Stimulated activated naive CD8-positive, alpha-beta T cell treated with anti-CD3 and anti-CD28 coated beads, Interleukin-15, amount 100 ng/mL, for 72 hours (primary cell): ENCODE measurements at regions not wholly inside any gene's neighbourhood (a gene's known extent, or its start where the extent isn't known, plus 50 kb on each side); places are given as distances from the start of the nearest gene placed in this dataset.

ENCODE experiments used
- ATAC-seq: fragments of 150-1000 bp; cut with Tn5 transposase; 2 replicates; pipeline ENCODE4 v1.10.0; 2021; ENCODE audit warnings: mild to moderate bottlenecking, moderate library complexity
- DNase-seq, 2 donors: peaks; one replicate each; pipeline ENCODE4 v3.0.0; 2021 to 2022
- H3K27ac Mint-ChIP-seq, 2 donors: one replicate each; pipeline ENCODE4 v1.8.0; 2022; ENCODE audit warnings: mild to moderate bottlenecking in 2 of 2, mixed read lengths in 2 of 2, moderate library complexity in 2 of 2
- H3K27me3 Mint-ChIP-seq: one replicate; pipeline ENCODE4 v1.8.0; 2022; ENCODE audit warnings: mixed read lengths
- H3K4me1 Mint-ChIP-seq: one replicate; pipeline ENCODE4 v1.8.0; 2022; ENCODE audit warnings: mild to moderate bottlenecking, mixed read lengths
- H3K4me3 Mint-ChIP-seq, 2 donors: one replicate each; pipeline ENCODE4 v1.8.0; 2022; ENCODE audit warnings: mild to moderate bottlenecking in 2 of 2, mixed read lengths in 2 of 2, moderate library complexity in 1 of 2
- H3K9me3 Mint-ChIP-seq, 2 donors: one replicate each; pipeline ENCODE4 v1.8.0; 2022; ENCODE audit warnings: mixed read lengths in 2 of 2

- DNase-seq (no peak), ATAC-seq (no peak)
- H3K4me3 Mint-ChIP-seq = no peak overlapping the region
- H3K9me3 Mint-ChIP-seq = no peaks in the 10 kb centered on the region
- H3K27ac Mint-ChIP-seq = no peak overlapping the region
- no peaks in the 10 kb centered on the region for H3K27me3 Mint-ChIP-seq
- no peaks in the 10 kb centered on the region for H3K4me1 Mint-ChIP-seq
Measured at GRCh38 chr13:53214433-53214832, 185.8 kb downstream of the OLFM4 start.

GRCh38 chr13:53215563-53215962 lies 186.9 kb downstream of the OLFM4 start:
- Mint-ChIP-seq H3K9me3 (peaks cover 0 to under 1% of the 10 kb centered on the region in 2 donors), H3K4me1 (no peaks in the 10 kb centered on the region), H3K4me3 (no peak overlapping the region), H3K27me3 (no peaks in the 10 kb centered on the region), H3K27ac (no peak overlapping the region)
- DNase-seq (no peak), ATAC-seq (no peak)

GRCh38 chr13:53216773-53217172 lies 188.2 kb downstream of the OLFM4 start:
- DNase-seq = no peak
- H3K27me3 Mint-ChIP-seq = no peaks in the 10 kb centered on the region
- no peak for ATAC-seq
- H3K4me3 Mint-ChIP-seq = no peak overlapping the region
- H3K9me3 Mint-ChIP-seq = peaks cover 0 to 7% of the 10 kb centered on the region in 2 donors
- H3K4me1 Mint-ChIP-seq = no peaks in the 10 kb centered on the region
- H3K27ac Mint-ChIP-seq = no peak overlapping the region

GRCh38 chr13:53217194-53217593 lies 188.6 kb downstream of the OLFM4 start:
- ATAC-seq (no peak), DNase-seq (no peak)
- no peak overlapping the region for H3K4me3 Mint-ChIP-seq
- H3K9me3 Mint-ChIP-seq = peaks cover 0 to 7% of the 10 kb centered on the region in 2 donors
- no peaks in the 10 kb centered on the region for H3K4me1 Mint-ChIP-seq
- no peaks in the 10 kb centered on the region for H3K27me3 Mint-ChIP-seq
- H3K27ac Mint-ChIP-seq = no peak overlapping the region

DNA sequence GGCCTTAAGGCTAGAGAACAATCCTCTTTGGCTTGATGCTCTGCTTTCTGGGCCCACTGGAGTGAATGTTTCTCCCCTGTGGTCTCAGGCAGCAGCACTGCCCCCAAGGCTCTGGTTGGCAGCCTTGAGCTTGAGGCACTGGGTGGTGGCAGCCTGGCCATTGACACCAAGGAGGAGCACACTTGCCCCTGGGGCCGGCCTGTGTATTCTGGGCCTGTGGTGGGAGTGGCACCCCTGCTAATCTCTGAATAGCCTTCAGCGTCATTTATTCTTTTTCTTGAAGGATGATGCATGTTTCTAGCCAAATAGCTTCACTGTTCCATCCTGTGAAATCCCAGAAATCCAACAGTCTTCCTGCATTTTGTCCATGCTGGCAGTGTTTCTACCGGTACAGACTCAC lies 191.4 kb downstream of the OLFM4 start:
- ATAC-seq = no peak
- H3K27me3 Mint-ChIP-seq = no peaks in the 10 kb centered on the region
- DNase-seq = no peak
- H3K4me3 Mint-ChIP-seq = no peak overlapping the region
- H3K9me3 Mint-ChIP-seq = peaks cover 0 to 7% of the 10 kb centered on the region in 2 donors
- no peaks in the 10 kb centered on the region for H3K4me1 Mint-ChIP-seq
- H3K27ac Mint-ChIP-seq = no peak overlapping the region

GRCh38 chr13:53237696-53238095 lies 209.1 kb downstream of the OLFM4 start:
- no peak for ATAC-seq
- Mint-ChIP-seq H3K4me1 (no peaks in the 10 kb centered on the region), H3K27me3 (peaks cover 19% of the 10 kb centered on the region), H3K4me3 (no peak overlapping the region), H3K9me3 (no peaks in the 10 kb centered on the region), H3K27ac (no peak overlapping the region)
- no peak for DNase-seq

GRCh38 chr13:53238261-53238660 lies 209.6 kb downstream of the OLFM4 start:
- no peak overlapping the region for H3K4me3 Mint-ChIP-seq
- no peak overlapping the region for H3K27ac Mint-ChIP-seq
- H3K4me1 Mint-ChIP-seq = no peaks in the 10 kb centered on the region
- H3K27me3 Mint-ChIP-seq = peaks cover 19% of the 10 kb centered on the region
- H3K9me3 Mint-ChIP-seq = no peaks in the 10 kb centered on the region
- no peak for DNase-seq
- no peak for ATAC-seq

DNA sequence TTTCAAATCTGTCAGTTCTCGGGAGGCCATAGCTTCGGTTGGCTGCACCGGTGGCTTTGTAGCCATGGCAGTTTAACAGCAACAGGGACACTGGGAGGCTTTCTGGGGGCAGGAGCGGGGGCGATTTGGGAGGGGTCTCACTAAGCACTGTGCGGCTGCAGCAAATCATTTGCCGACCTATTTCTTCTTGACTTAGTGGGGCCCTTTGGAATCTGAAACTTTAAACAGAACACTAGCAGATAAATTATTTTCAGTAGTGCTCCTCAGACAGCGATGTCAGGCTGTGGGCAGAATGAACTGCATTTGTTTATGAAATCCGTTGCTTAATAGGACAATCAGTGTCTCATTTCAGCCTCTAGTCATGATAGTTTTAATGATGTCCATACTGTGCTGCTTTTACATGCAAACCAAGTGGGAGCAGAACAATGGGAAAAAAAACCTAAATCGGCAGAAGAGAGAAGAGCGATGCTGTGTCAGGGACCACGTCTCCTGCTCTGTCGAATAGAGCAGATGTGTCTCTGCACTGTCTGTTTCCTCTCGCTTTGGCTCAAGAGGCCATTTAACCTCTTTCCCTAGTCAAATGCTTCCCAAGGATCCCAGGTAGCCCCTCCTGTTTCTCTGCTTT lies 211.9 kb downstream of the OLFM4 start:
- no peak overlapping the region for H3K4me3 Mint-ChIP-seq
- H3K27me3 Mint-ChIP-seq = peaks cover 19% of the 10 kb centered on the region
- ATAC-seq (no peak), DNase-seq (no peak)
- H3K4me1 Mint-ChIP-seq = no peaks in the 10 kb centered on the region
- H3K9me3 Mint-ChIP-seq = no peaks in the 10 kb centered on the region
- H3K27ac Mint-ChIP-seq = no peak overlapping the region

DNA sequence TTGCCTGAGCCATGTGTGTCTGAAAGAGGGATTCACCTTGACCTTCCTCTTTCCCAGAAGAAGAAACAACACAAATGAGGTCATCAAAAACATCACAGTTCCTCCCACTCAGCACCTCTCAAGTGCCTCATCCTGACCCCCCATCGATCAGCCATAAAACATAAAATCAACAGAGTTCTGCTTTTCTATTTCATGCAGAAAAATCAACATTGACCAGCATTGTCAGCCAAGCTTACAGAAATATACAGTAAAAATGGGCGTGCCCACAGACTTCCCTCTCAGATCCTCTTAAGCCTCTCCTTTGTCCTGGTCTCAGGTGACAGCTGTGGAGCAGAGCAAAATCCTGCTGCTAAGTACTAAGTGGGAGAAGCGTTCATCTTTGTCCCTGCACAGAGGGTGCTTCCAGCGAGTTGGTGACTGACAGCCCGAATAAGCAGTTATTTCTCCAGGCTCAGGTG lies 213.3 kb downstream of the OLFM4 start:
- H3K27ac Mint-ChIP-seq = no peak overlapping the region
- no peaks in the 10 kb centered on the region for H3K9me3 Mint-ChIP-seq
- H3K4me1 Mint-ChIP-seq = no peaks in the 10 kb centered on the region
- H3K27me3 Mint-ChIP-seq = peaks cover 19% of the 10 kb centered on the region
- no peak overlapping the region for H3K4me3 Mint-ChIP-seq
- ATAC-seq (no peak), DNase-seq (no peak)

DNA sequence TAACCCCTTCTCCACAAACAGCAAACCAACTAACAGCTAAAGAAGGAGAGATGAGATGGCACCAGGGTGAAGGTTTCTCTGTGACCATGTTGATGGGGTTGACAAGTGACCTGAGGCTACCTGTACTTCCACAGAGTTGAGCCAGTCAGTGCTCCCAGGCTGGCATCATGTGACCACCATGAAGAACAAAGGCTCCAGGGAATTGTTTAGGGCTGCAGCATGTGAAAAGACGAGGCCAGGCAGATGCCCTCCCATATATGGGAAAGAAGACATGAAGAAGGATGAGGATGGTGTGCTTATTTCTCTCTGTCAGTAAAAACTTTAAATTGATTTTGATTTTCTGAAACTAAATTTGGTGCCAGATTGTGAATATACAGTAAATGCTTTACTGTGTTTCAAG lies 220.6 kb downstream of the OLFM4 start:
- DNase-seq = no peak
- H3K27me3 Mint-ChIP-seq = no peaks in the 10 kb centered on the region
- no peaks in the 10 kb centered on the region for H3K9me3 Mint-ChIP-seq
- H3K4me3 Mint-ChIP-seq = no peak overlapping the region
- H3K4me1 Mint-ChIP-seq = no peaks in the 10 kb centered on the region
- no peak for ATAC-seq
- no peak overlapping the region for H3K27ac Mint-ChIP-seq

- no peaks in the 10 kb centered on the region for H3K4me1 Mint-ChIP-seq
- no peaks in the 10 kb centered on the region for H3K27me3 Mint-ChIP-seq
- no peaks in the 10 kb centered on the region for H3K9me3 Mint-ChIP-seq
- H3K27ac Mint-ChIP-seq = no peak overlapping the region
- no peak overlapping the region for H3K4me3 Mint-ChIP-seq
- peak; percentile 67 for ATAC-seq
- DNase-seq = peak in 1 of 2 donors; percentile 5
Measured at GRCh38 chr13:53250272-53250875, 221.8 kb downstream of the OLFM4 start.

- Mint-ChIP-seq H3K4me1 (no peaks in the 10 kb centered on the region), H3K27ac (no peak overlapping the region), H3K27me3 (no peaks in the 10 kb centered on the region), H3K9me3 (no peaks in the 10 kb centered on the region), H3K4me3 (no peak overlapping the region)
- DNase-seq (no peak), ATAC-seq (no peak)
Measured at GRCh38 chr13:53250977-53251376, 222.4 kb downstream of the OLFM4 start.

DNA sequence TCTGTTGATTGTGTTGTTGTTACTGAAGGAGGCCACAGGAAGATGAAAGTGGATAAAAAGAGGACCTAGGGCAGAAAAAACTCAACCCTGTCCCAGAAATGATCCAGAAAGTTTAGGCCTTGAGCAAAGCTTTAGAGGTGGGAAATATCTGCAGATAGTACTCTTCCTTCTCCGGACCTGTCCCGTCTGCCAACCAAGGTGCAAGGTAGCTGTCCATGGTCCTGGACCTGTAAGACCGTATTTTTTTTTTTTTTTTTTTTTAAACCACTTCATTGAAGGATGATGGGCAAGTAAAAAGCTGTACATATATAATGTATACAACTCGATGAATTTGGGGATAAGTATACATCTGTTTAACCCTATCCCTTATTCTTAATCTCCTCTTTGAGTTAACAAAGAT lies 225.9 kb downstream of the OLFM4 start:
- Mint-ChIP-seq H3K4me1 (no peaks in the 10 kb centered on the region), H3K27me3 (peaks cover 7% of the 10 kb centered on the region), H3K4me3 (no peak overlapping the region), H3K9me3 (no peaks in the 10 kb centered on the region), H3K27ac (no peak overlapping the region)
- DNase-seq (no peak), ATAC-seq (no peak)

DNA sequence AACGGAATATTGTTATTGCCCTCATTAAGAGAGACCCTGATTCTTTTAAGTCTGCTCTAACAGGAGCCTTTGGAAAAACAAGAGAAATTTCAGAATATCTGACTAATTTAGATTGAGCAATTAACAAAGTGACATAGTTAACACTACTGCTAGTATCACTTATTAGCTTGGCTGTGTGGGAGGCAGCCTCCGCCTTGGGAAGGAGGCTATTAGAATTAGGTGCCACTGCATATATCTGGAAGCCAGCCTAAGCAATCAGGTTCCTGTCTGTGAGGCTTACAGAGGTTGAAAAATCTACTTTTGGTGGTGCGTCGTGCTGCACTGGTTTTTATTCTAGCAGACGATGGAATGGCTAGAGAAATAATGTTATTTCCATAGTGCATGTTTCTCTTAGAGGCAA lies 227.2 kb downstream of the OLFM4 start:
- Mint-ChIP-seq H3K4me1 (no peaks in the 10 kb centered on the region), H3K9me3 (no peaks in the 10 kb centered on the region), H3K4me3 (no peak overlapping the region), H3K27me3 (peaks cover 15% of the 10 kb centered on the region), H3K27ac (no peak overlapping the region)
- no peak for ATAC-seq
- DNase-seq = no peak

- Mint-ChIP-seq H3K9me3 (no peaks in the 10 kb centered on the region), H3K4me1 (no peaks in the 10 kb centered on the region), H3K27me3 (peaks cover 15% of the 10 kb centered on the region), H3K27ac (no peak overlapping the region), H3K4me3 (no peak overlapping the region)
- ATAC-seq (no peak), DNase-seq (no peak)
Measured at GRCh38 chr13:53260594-53260993, 232.0 kb downstream of the OLFM4 start.

DNA sequence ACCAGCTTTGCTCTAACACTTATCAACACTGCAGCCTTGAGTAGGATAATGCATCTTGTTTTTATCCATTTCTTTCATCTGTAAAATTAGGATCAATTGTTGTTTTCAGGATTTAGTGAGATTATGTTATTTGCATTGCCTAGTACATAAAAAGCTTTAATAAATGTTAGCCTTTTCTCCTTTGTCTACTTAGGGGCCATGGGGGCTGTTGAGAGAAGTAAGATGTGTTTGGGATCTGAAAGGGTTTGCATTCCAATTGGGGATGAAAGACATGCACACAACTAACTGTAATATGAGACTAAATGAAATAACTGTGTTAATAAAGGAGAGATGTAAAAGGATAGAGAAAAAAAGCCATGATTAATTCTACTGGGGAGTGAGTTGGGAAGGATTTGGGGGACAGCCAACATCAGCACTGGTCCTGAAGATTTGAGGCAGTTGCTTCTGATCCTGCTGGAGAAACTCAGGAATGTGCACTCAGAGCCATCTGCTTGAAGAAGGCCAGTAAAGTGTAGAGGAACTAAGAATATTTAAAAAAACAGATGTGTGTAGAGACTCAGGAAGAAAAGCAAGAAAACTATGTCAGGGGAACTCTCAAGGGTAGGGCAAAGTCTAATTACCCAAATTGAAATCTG lies 236.3 kb downstream of the OLFM4 start:
- Mint-ChIP-seq H3K27me3 (peaks cover 5% of the 10 kb centered on the region), H3K9me3 (peaks cover 0 to 6% of the 10 kb centered on the region in 2 donors), H3K27ac (no peak overlapping the region), H3K4me3 (no peak overlapping the region), H3K4me1 (no peaks in the 10 kb centered on the region)
- no peak for DNase-seq
- no peak for ATAC-seq
